ENCODE measurements at regions not wholly inside any gene's neighbourhood (a gene's known extent, or its start where the extent isn't known, plus 50 kb on each side); places are given as distances from the start of the nearest gene placed in this dataset.

DNA sequence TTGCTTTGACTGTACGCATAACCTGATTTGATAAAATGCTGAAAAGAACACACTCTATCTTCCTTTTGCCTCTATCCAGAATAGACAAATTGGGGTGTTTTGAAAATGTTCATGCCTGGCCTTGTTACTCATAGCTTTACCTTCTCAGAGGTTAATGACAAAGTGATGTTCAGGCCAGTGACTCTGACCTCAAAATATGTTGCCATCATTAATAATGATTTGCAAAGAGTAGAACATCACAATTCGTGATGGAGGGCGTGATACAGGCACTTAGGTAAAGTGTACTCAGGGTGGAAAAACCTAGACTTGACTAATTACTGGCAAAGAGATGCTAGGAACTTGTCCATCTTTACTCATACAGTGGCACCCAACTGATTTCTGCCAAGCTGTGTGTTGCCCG lies 656.6 kb upstream of the SOX9 start:
- DNase-seq, result no peak

DNA sequence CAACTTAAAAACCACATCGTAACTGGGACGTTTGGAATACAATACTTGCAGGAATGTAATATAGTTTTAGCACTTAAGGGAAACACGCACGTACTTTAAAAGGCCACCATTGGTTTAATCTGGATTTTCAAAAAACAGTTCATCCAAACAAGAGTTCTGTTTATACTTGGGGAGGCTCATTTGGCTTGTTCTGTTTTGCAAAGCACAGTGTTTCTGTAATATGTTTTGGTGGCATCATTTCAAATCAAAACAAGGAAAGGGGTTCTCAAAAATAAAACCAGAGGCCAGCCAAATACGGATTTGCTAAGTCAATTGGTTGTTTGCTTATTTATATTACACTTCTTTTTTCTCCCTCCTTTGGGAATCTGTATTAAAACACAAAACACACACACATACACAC lies 656.1 kb upstream of the SOX9 start:
- no peak for DNase-seq

DNA sequence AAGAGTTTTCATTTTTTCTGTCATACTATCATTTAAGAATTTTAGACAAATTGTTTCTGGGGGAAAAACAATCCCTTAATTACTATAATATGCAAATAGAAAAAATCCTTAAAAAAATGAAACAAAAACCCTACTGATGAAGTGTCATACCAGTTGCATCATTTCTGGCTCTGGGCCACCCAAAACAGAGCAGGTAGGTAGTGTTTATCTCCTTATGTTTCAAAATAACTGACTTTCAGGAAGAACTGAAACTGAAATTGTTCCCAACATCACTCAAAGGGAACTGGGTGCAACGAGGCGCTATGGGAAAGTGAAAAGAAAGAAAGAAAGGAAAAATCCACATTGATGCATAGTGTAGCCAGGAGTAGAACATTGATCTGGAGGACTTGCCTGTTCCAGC lies 653.1 kb upstream of the SOX9 start:
- no peak for DNase-seq

DNA sequence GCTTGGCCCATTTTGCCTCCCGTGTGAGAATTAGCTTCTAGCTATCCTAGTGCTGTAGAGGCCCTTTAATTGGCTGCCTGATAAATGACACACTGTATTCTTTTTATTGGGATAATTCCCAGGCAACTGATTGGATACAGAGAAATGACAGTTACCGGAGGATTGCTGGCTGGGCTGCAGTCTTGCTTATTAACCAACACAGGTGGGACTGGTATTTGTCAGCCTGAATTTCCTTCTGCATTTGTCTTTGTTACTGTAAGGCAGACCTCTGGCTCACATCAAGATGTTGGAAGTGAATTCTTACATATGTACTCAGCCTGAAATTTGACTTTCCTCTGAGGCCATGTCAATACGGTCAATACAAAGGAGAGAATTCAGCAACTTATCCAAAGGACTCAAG lies 650.8 kb upstream of the SOX9 start:
- DNase-seq, result no peak

DNA sequence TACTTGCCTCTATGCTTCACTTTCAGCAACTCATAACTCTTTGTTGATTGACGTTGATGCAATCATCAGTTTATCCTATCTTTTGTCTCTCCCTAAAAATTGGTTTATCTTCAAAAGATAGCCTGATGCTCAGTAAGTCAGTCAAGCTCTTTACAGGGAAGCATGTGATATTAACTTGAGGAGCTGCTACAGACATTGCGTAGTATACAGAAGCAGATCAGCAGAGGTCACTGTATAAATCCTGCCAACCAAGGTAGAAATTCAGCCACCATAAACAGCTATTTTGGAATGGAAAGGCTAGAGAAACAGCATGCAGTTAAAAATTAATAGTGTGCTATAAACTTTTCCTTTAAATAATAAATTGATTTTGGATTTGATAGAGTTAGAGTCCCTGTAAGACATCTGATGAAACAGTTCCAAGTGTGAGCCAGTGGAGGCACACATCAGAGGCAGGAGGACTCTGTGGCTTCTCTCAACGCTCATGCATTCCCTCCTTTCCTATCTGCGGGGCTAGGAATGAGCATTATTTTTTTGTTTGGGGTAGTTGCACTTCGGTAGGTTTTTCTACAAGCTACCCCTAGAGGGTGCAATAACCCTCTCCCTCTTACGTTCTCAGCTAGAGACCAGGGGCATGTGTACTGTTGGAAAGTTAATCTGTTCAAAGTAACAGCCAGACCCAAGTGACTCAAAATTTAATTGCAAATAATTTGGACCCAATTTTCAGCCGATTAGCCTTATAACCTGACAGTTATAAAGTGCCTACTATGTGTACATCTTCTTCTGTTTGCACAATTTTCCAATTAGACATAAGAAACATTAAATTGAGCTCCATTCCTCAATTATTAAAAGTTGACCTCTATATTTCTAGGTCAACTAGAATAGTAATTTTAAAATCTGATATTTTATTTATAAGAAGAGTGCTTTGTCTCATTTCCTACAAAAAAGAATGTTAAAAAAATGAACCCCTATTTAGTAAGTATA lies 647.7 kb upstream of the SOX9 start:
- peak; percentile 56 for DNase-seq

DNA sequence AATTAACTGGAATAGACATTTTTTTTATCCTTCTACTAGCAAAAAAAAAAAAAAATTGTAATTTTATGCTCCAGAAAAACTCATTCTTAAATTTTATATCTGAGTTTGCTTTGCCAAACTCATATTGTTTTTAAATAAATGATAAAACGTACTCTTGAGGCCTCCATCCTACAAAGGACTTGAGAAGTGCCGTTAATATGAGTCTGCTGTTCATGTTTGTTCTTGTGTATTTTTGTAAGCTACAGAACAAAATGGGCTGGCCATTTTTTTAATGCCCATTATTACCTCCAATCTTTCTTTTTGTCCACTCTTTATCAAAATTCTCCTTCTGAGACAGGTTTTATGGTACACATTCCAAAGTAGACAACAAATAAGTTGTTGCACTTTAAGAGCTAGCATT lies 643.5 kb upstream of the SOX9 start:
- DNase-seq, result no peak

DNA sequence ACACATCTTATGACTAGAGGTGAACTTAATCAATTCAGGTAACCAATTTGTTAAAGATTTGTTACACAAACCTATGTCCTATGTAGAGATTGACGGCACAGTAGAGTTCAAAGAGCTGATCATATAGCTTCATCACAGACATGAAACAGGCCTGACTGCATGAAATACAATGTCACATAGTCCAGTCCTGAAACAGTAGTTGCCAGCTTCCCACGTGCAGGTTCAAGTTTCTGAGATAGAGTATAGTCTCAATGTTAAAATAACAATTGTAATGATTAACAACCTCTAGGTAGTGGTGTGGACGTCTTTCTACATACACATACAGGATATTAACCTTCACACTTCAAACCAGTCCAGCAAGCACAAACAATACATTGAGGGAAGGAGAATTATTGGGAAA lies 640.7 kb upstream of the SOX9 start:
- DNase-seq, result no peak

DNA sequence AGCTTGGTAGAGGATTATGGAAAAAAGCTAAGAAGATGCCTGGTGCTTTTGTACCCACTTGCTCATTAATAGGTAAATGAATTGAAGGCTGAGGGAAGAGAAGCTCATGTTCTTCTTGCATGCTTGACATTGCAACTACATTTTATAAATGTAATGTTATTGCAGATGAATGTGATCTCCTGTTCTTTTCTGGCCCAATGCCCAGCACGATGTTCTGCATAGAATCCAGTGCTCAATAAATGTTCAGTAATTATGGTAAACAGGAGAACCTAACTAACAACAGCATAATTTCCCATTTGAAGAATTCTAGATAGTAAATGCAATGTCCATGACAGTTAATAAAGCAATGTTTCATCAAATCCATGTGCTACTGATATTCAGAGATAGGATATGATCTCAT lies 638.2 kb upstream of the SOX9 start:
- DNase-seq, result no peak

DNA sequence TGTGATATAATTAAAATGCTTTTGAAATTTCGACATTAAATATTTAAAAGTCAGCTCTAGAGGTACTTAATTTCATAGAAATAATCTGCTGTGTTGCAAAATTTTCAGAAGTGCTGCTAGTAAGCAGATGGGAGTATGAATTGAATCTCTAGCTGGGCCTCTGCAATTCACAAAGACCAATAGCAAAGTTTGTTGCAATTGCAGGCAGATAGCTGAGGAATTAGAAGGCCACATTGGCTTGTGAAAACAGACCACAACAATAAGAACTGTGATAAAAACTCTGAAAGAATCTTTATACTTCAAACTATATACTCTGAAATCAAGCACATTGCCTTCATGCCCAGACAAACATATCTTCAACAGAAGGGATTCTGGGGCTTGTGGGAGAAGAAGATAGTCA lies 636.3 kb upstream of the SOX9 start:
- DNase-seq, result no peak

DNA sequence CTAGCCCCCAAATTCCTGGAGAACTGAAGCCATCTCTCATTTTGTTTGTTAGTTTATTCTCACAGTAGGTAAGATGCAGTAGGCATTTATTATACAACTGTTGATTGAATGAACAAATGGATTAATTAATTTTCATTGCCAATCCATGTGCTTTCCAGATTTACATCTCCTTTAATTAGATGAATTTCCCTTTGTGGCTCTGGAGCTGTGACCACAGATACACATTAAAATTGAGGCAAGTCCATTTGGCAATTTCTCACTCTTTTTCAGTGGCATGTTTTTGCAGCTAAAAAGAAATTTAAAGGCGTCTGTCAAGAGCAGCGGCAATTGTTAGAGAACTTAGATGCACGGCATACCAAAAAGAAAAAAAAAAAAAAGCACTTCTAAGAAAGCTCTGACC lies 635.4 kb upstream of the SOX9 start:
- peak; percentile 29 for DNase-seq

DNA sequence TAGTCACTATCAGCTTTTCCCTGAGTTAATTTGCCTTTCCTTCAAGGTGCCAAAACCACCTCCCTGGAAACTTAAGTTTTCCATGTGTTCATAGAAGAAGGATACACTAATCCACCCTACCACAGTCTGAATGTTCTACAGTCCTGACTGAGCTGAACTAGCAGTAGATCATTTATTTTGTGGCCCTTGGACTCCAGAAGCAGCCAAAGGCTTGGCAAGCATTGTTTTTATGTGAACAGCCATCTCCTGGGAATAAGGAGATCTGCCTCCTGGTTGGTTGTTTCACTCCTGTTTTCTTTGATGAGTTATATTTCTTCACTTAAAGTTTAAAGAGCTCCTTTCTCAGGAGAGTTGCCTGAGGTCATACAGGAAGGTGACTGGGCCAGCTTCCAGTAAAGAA lies 634.6 kb upstream of the SOX9 start:
- no peak for DNase-seq

DNA sequence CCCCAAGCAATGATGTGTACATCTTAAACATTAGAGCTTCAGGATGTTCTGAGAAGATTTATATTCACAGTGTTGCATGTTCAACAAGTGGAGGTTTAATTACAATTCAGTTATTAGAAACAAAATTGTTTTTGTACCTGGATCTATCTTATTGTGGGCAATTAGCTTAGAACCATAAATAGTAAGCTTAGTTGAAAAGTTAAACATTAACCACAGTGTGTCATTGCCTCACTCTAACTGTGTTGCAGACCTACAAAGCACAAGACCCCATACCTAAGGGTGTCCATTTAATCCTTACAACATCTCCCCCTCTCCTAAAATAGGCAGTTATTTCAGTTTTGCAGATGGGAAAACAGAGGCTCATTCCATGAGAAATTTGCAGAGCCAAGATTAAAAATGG lies 632.0 kb upstream of the SOX9 start:
- no peak for DNase-seq

DNA sequence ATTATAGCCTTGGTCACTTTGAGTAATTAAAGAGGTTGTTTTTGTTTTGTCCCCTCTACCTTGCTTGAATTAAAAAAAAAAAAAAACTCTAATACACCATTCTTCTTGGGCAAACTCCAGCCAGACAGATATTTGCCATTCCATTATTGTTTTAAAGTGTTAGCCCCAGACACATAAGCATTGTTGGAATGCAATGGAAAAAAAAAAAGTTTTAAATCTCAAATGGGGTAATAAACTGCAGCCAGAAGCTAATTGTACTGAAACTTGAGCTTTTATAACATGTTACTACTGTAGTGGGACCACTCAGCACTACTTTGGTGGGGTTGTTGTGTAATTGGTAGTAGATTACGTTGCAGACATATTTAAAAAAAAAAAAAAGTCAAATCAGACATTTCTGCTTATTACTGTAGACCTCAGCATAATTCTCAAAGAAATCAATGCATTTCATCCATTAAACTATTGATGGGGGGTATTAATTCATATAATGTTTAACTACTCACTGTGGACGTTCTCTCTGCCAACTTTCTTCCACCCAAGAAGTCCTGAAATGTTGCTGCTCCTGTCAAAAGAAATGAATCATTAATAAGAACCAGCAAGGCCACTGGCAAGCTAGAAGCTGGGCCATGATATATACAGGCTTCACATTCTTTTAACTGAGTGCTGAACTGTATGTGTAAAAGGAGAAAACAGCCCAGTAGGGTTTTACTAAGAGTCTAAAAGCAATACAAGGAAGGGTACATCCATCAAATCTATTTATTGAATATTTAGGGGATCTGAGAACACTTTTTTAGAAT lies 626.6 kb upstream of the SOX9 start:
- no peak for DNase-seq

DNA sequence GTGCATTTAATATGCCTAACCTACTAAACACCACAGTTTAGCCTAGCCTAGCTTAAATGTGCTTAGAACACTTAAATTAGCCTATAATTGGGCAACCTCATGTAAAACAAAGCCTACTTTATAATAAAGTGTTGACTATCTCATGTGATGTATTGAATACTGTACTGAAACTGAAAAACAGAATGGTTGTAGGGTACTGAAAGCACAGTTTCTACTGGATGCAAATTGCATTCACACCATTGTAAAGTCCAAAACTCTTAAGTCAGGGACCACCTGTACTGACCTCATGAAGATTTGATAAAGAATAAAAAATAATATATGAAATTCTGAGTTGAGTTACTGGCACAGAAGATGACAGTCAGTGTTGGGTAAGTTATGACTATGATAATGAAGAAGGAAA lies 625.4 kb upstream of the SOX9 start:
- DNase-seq, result no peak

DNA sequence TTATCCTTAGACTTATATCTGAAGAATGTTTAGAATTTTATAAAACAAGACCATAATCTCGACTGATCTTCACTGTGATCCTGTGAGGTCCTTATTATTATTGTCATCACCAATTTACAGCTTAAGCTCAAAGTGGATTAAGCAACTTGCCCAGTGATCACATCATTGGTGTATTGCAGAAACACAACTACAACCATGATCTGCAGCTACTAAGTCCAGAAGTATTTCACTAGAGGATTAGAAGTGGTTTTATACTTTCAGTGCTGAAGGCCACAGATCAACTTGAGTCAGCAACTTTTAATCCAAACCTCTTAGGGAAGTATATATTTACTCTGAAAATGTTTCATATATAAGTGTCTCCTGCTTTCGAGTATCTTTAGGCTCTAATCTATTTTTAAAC lies 624.3 kb upstream of the SOX9 start:
- no peak for DNase-seq

DNA sequence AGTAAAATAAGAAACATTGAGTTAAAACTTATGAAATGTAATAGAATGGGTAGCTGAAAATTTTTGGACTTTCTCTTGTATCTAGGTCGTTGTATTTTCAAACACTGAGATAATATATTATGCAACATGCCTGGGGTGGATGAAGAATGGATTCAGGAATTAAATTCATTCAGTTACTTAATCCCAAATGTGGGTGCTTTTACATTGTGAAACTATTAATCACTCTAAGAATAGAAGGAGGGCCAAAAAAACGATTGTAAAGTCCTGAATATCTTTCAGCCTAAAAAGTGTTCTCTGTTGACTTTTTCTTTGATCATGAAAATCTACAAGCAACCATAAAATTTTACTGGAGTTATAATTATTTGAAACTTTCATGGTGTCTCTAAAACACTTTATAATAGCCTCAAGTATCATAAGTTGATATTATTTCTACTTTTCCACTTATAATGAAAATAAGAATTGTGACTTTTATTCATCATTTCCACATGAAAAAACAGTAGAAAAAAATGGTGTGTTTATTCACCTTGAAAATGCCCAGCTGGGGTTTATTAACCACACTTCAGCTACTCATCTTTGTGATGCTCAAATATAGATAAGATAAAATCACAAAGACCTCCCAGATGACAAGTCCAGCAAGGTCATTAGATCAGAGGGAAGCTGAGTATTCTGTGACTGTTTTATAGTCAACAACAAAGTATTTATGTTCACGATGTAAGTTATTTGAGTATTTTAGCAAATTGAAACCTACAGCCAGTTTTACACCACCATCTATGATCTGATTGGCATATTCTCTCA lies 619.9 kb upstream of the SOX9 start:
- DNase-seq, result peak; percentile 27

DNA sequence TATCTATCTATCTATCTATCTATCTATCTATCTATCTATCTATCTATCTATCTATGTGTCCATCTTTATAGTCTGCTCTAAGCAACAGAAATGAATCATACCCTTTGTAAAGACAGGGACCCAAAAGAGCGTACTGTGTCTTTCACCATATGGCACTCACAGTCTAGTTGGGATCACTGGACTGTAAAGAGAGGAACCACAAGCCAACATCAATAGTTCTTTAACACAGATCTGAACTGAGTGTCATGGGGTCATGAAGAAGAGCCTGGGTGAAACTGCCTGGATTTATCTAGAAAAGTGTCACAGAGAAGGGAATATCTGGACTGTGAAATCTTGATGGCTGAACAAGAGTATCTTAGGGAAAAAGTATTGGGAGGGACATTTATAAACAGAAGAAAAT lies 619.1 kb upstream of the SOX9 start:
- no peak for DNase-seq

DNA sequence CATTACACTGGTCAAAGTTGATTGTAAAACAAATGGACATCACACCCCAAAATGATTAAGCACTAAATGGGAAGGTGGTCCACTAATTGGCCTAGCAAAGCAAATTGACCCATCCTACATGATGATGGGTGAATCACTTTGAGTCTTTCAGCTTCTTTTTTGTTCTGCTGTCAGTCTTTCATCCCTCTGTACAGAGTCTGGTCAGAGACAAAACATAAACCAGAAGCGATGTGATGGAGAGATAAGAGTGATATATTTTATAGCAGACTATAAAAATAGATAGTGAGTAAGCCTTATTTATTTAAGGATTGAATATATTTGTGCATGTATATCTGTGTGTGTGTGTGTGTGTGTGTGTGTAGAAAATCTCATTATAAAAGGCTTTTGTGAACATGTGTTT lies 618.4 kb upstream of the SOX9 start:
- peak; percentile 9 for DNase-seq

DNA sequence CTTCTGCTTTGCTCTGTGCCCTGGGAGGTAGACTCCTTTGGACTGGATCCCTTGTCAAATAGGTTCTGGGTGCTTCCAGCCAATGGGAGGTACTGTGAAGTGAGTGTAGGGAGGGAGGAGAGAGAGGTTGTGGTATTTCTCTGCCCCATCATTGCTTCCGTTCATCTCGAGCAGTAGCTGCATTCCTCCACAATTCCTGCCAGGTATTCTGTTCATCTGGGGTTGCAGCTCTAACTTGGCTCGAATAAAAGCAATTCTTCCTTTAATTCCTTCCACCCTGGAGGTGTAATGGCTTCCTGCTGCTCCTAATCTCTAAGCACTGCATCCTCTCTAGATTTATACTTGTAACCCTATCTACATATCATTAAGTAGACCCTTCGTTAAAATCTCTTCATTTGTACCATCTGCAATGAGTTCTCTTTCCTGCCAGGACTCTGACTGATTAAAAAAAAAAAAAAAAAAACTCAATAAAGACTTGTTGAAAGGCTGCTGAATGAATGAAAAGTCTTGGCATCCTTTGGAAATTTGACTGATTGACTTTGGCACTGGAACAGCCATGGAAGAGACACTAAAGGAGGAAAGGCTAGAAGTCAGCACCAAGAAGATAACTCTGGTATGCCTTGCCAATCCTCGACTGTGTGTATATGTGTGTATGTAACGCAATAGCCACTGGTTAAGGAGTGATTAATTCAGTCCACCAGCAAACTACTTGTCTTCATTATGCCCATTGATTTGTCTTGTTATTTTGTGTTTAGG lies 616.9 kb upstream of the SOX9 start:
- DNase-seq, result no peak

DNA sequence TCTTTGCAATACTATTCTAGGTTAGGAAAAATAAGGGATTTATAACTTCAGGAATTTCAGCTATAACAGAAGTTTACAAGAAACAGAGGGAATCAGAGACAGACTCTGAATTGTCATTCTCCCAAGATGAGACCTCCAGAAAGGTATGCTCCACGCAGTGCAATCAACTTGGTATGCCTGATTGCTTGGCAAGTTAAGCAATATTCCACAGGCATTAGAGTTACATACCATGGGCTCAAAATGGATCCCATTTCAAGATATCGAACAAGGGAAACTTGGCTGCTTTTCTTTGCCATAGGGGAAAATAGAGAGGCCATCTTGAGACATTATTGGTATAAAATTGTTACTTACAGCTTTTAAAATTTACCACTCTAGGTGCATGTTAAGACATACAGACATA lies 615.6 kb upstream of the SOX9 start:
- DNase-seq, result no peak

DNA sequence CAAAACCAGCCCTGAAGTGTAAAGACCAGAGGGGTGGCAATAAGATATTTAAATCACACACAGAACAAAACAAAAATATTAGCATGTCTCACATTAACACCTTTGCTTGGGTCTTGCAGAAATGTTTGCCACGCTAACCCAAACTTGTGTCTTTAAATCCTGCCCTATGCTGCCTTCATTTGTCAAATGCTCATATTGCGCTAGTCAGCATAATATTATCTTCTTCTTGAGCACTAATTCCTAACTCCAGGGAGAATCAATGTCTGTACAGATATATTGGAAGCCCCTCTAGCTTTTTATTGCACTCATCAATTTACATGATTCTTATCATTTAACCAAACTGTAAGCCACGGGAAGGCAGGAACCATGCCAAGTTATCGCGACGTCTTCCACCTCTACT lies 614.8 kb upstream of the SOX9 start:
- no peak for DNase-seq

DNA sequence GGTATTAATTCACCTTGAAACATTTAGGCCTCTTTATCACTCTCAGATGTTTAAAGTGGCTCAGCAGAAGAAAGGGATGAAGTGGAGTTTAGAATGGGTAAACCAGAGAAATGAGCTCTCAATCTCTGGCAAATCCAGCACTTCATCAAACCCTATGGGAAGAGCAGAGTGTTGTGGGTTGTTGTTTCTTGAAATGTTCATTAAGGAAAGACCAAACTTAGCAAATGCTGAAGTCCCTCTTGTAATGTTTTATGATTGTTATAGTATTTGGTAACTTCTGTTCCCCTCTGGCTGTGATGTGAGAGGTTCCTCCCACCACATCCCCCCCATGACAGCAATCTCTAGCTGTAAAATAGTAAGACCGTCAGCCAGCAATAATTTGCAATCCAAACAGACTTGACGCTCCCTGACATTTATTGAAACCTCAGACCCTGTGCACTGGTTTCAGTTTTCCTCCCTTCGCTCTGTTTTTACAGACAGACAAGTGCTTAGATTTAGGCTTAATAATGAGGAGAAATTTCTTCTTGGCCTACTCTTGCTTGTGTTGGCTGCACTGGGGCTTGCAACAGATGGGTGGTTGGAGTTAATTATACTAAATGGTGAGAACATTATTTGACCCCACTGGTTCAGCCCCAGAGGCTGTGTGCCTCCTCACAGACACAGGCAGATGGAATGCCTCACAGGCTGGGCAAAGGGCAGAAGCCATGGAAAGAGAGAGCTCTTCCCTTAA lies 609.4 kb upstream of the SOX9 start:
- DNase-seq, result peak; percentile 12
